ENCODE measurements at regions not wholly inside any gene's neighbourhood (a gene's known extent, or its start where the extent isn't known, plus 50 kb on each side); places are given as distances from the start of the nearest gene placed in this dataset.

DNA sequence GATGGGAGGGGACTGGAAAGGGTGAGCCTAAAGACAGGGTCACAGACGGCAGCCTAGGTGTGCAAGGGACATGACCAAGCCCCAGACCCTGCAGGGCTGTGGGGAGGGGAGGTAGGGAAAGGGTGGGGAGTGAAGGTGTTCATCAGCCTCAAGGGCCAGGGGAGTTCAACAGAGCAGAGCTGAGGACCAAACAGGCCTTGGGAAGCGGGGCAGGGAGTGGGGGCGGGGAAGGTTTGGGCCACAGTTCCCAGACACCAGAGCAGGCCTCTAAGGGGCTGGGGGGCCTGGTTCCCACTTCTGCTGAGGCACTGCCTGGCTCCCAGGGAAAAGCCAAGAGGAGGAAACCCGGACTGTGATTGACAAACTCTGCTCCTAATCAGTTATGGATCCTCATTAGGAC lies 456.3 kb downstream of the MATN1 start:
- Histone ChIP-seq H3K4me3 (no peak overlapping the region), H3K27ac (no peak overlapping the region), H3K36me3 (no peaks in the 10 kb centered on the region), H3K9me3 (no peaks in the 10 kb centered on the region), H3K27me3 (peaks cover 49% of the 10 kb centered on the region), H3K4me1 (no peaks in the 10 kb centered on the region)
- WGBS, 2 donors (ENCODE audit: low coverage in 1 of 2): 73 to 100% methylated on average over 1 to 2 of the region's 4 CpGs
- no peak for TF ChIP-seq POLR2AphosphoS5 (IDR thresholded peaks at IDR 0.05)
- no peak for TF ChIP-seq CTCF (IDR thresholded peaks at IDR 0.05)
- no peak for TF ChIP-seq EP300 (IDR thresholded peaks at IDR 0.05)
- no peak for TF ChIP-seq POLR2A (IDR thresholded peaks at IDR 0.05)
- ATAC-seq: no peak

DNA sequence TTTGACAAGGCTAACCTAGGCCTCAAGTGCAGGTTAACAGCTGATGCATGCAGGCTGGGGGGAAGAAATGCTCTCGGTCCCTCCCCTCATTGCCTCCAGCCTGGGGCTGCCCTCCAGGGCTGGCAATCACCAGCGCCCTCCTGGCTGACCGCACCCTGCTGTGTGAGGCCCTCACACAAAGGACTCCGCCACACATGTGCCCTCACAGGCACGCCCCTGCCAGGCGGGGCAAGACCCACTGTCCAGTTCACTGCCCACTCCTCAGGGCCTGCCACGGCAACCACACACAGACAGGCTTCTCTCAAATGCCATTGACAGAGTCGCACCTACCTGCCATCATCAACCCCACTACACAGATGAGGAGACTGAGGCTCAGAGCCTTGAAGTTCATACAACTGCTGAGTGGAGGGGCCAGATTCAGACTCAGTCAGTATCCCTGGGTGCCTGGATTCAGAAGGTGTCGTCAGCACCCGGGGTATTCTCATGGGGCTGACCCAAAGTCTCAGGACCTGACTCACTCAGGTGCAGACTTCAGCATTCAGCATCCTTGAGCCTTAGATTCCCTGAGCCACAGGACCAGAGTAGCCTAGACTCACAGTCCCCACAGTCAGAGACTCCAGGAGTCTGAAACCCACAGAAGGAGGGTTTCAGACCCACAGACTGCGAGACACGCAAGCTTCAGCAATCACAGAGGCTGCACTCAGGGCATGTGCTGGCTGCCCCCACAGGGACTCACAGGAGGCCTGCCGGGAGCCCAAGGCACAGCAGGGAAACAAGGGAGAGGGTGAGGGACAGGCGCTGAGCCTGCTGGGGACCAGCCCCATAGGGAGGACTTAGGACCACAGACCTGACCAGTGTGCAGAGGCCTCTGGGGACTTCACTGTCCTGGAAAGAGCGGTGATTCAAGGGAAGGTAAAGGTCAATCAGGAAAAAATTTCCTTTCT lies 458.0 kb downstream of the MATN1 start:
- no peaks in the 10 kb centered on the region for H3K9me3 ChIP-seq
- 67 to 70% methylated on average over 1 to 2 of the region's 15 CpGs for WGBS, 2 donors (ENCODE audit: low coverage in 1 of 2)
- ATAC-seq: no peak
- no peaks in the 10 kb centered on the region for H3K36me3 ChIP-seq
- H3K4me1 ChIP-seq: no peaks in the 10 kb centered on the region
- no peak overlapping the region for H3K27ac ChIP-seq
- no peak overlapping the region for H3K4me3 ChIP-seq
- TF ChIP-seq POLR2A (IDR thresholded peaks at IDR 0.05) (no peak), CTCF (IDR thresholded peaks at IDR 0.05) (no peak), EP300 (IDR thresholded peaks at IDR 0.05) (no peak), POLR2AphosphoS5 (IDR thresholded peaks at IDR 0.05) (no peak)
- H3K27me3 ChIP-seq: peaks cover 49% of the 10 kb centered on the region

- ATAC-seq: no peak
- H3K9me3 ChIP-seq: no peaks in the 10 kb centered on the region
- H3K27ac ChIP-seq: no peak overlapping the region
- H3K4me1 ChIP-seq: no peaks in the 10 kb centered on the region
- TF ChIP-seq EP300 (IDR thresholded peaks at IDR 0.05) (no peak), POLR2A (IDR thresholded peaks at IDR 0.05) (no peak), CTCF (IDR thresholded peaks at IDR 0.05) (no peak), POLR2AphosphoS5 (IDR thresholded peaks at IDR 0.05) (no peak)
- no peaks in the 10 kb centered on the region for H3K36me3 ChIP-seq
- peaks cover 54% of the 10 kb centered on the region for H3K27me3 ChIP-seq
- H3K4me3 ChIP-seq: no peak overlapping the region
- 65 to 100% methylated on average over 1 to 4 of the region's 4 CpGs for WGBS, 2 donors (ENCODE audit: low coverage in 1 of 2)
Observed at GRCh38 chr1:30264672-30265025, 458.7 kb downstream of the MATN1 start.

GRCh38 chr1:30263888-30264671 lies 459.3 kb downstream of the MATN1 start:
- TF ChIP-seq POLR2AphosphoS5 (IDR thresholded peaks at IDR 0.05): no peak
- TF ChIP-seq EP300 (IDR thresholded peaks at IDR 0.05): no peak
- no peak for TF ChIP-seq POLR2A (IDR thresholded peaks at IDR 0.05)
- no peak for TF ChIP-seq CTCF (IDR thresholded peaks at IDR 0.05)
- no peak for ATAC-seq
- WGBS, 2 donors (ENCODE audit: low coverage in 1 of 2): 40 to 73% methylated on average over 1 to 7 of the region's 9 CpGs

More at GRCh38 chr1:30263888-30264671, 459.3 kb downstream of the MATN1 start:
- Histone ChIP-seq H3K4me3 (no peak overlapping the region), H3K4me1 (no peaks in the 10 kb centered on the region), H3K36me3 (no peaks in the 10 kb centered on the region), H3K9me3 (no peaks in the 10 kb centered on the region), H3K27ac (no peak overlapping the region), H3K27me3 (peaks cover 54% of the 10 kb centered on the region)
